ENCODE measurements at regions not wholly inside any gene's neighbourhood (a gene's known extent, or its start where the extent isn't known, plus 50 kb on each side); places are given as distances from the start of the nearest gene placed in this dataset.

GRCh38 chr15:36323615-36324014, 255.8 kb upstream of the CDIN1 start:
- DNase-seq = no peak

GRCh38 chr15:36325206-36325605, 254.2 kb upstream of the CDIN1 start:
- DNase-seq = no peak

GRCh38 chr15:36329592-36329991, 249.8 kb upstream of the CDIN1 start:
- DNase-seq = no peak

- DNase-seq = no peak
Measured at GRCh38 chr15:36330598-36330997, 248.8 kb upstream of the CDIN1 start.

- DNase-seq = no peak
Measured at GRCh38 chr15:36331531-36332275, 247.7 kb upstream of the CDIN1 start.

- no peak for DNase-seq
Measured at GRCh38 chr15:36332301-36332700, 247.1 kb upstream of the CDIN1 start.

GRCh38 chr15:36332896-36333295, 246.5 kb upstream of the CDIN1 start:
- DNase-seq = no peak

GRCh38 chr15:36334059-36334458, 245.4 kb upstream of the CDIN1 start:
- no peak for DNase-seq

- no peak for DNase-seq
Measured at GRCh38 chr15:36335224-36335623, 244.2 kb upstream of the CDIN1 start.

- no peak for DNase-seq
Measured at GRCh38 chr15:36335659-36336058, 243.8 kb upstream of the CDIN1 start.

- no peak for DNase-seq
Measured at GRCh38 chr15:36344887-36345286, 234.5 kb upstream of the CDIN1 start.

- DNase-seq = no peak
Measured at GRCh38 chr15:36347272-36347858, 232.1 kb upstream of the CDIN1 start.

GRCh38 chr15:36356466-36356865, 223.0 kb upstream of the CDIN1 start:
- no peak for DNase-seq

- DNase-seq = no peak
Measured at GRCh38 chr15:36356978-36357601, 222.3 kb upstream of the CDIN1 start.

GRCh38 chr15:36358094-36358493, 221.3 kb upstream of the CDIN1 start:
- no peak for DNase-seq

- no peak for DNase-seq
Measured at GRCh38 chr15:36358523-36358922, 220.9 kb upstream of the CDIN1 start.

- DNase-seq = no peak
Measured at GRCh38 chr15:36359286-36359685, 220.1 kb upstream of the CDIN1 start.

- DNase-seq = no peak
Measured at GRCh38 chr15:36361351-36361870, 218.0 kb upstream of the CDIN1 start.

- no peak for DNase-seq
Measured at GRCh38 chr15:36362509-36362915, 216.9 kb upstream of the CDIN1 start.

- no peak for DNase-seq
Measured at GRCh38 chr15:36363335-36363734, 216.1 kb upstream of the CDIN1 start.

GRCh38 chr15:36364377-36364776, 215.0 kb upstream of the CDIN1 start:
- no peak for DNase-seq

- no peak for DNase-seq
Measured at GRCh38 chr15:36365963-36366362, 213.5 kb upstream of the CDIN1 start.

- no peak for DNase-seq
Measured at GRCh38 chr15:36370051-36370730, 209.2 kb upstream of the CDIN1 start.

GRCh38 chr15:36370731-36371112, 208.7 kb upstream of the CDIN1 start:
- no peak for DNase-seq
